Hepatic stellate cell (primary cell): ENCODE measurements at regions not wholly inside any gene's neighbourhood (a gene's known extent, or its start where the extent isn't known, plus 50 kb on each side); places are given as distances from the start of the nearest gene placed in this dataset.
"Not testable (repeated sequence)": the region's sequence is repeated elsewhere in the genome, so short reads cannot be mapped to it uniquely, and the experiment has no call there.

Experiments
- DNase-seq: peaks from one replicate; pipeline ENCODE4 v3.0.0; 2011; ENCODE audit warnings: low spot score

GRCh38 chr4:15291122-15291521, 136.7 kb upstream of the C1QTNF7 start:
- DNase-seq: no peak

GRCh38 chr4:15293711-15294110, 134.1 kb upstream of the C1QTNF7 start:
- no peak for DNase-seq

DNA sequence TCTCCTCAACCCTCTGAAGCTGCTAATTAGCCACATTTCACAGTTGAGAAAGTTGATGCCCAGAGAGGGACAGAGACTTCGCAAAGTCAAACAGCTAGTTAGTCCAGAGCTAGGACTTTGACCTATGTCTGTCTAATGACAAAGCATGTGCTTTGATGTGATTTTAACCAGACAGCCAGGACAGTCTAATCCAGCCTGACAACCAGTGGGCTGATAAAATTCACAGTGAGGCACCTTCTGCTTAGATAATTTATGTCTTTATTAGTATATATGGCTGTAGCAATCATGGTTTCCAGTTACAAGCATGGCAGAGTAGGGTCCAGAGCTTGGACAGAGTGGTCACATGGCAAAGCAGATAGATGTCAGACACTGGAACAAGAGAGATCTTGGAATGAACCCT, 133.6 kb upstream of the C1QTNF7 start:
- no peak for DNase-seq

- no peak for DNase-seq
Observed at GRCh38 chr4:15294832-15295231, 133.0 kb upstream of the C1QTNF7 start.

- no peak for DNase-seq
Observed at GRCh38 chr4:15295421-15296162, 132.2 kb upstream of the C1QTNF7 start.

- DNase-seq: no peak
Observed at GRCh38 chr4:15297344-15297743, 130.5 kb upstream of the C1QTNF7 start.

DNA sequence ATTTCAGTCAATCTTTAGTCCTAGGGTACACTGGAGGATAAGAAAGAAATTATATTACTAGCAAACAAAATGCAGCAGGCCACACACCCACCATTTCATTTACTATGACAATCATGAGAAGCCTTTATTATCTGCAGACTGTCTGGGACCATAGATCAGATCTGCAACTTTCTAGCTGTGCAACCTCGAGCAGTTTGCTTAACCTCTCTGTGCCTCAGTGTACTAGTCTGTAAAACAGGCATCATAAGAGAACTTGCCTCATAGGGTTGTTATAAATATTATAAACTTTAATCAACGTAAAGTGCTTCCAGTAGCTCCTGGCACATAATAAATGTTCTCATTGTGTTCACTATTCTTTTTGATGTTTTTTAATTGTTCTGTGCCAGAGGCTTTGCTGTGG, 128.2 kb upstream of the C1QTNF7 start:
- DNase-seq: no peak

- DNase-seq: peak; percentile 55
Observed at GRCh38 chr4:15303052-15303641, 124.7 kb upstream of the C1QTNF7 start.

- DNase-seq: no peak
Observed at GRCh38 chr4:15314974-15315373, 112.9 kb upstream of the C1QTNF7 start.

GRCh38 chr4:15317246-15317645, 110.6 kb upstream of the C1QTNF7 start:
- no peak for DNase-seq

GRCh38 chr4:15318621-15319348, 109.0 kb upstream of the C1QTNF7 start:
- peak; percentile 29 for DNase-seq

DNA sequence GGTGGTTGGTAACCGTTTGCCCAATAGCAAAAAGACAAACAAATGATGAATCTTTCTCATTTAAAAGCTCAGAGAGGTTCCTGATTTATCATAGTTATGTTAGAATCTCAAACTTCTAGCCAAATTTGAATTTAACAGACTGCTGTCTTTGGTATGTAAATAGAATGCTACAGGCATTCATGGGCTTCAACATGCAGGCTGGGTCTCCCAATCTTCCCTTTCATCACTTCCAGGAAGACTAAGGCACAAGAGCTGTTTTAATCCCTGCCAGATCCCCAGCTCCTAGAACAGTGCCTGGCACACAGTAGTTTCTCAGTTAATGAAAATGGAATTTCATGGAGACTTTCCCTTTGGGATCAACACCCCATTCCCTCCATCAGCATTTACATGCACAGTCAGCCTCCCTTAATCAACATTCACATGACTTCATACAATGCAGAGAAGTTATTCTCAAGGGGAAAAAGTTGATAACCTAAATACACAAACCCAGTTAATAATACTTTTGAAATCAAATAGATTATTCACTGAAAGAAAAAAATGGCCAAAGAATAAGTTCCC, 107.6 kb upstream of the C1QTNF7 start:
- DNase-seq: no peak

GRCh38 chr4:15322006-15322405, 105.8 kb upstream of the C1QTNF7 start:
- no peak for DNase-seq

GRCh38 chr4:15325987-15326386, 101.8 kb upstream of the C1QTNF7 start:
- no peak for DNase-seq

DNA sequence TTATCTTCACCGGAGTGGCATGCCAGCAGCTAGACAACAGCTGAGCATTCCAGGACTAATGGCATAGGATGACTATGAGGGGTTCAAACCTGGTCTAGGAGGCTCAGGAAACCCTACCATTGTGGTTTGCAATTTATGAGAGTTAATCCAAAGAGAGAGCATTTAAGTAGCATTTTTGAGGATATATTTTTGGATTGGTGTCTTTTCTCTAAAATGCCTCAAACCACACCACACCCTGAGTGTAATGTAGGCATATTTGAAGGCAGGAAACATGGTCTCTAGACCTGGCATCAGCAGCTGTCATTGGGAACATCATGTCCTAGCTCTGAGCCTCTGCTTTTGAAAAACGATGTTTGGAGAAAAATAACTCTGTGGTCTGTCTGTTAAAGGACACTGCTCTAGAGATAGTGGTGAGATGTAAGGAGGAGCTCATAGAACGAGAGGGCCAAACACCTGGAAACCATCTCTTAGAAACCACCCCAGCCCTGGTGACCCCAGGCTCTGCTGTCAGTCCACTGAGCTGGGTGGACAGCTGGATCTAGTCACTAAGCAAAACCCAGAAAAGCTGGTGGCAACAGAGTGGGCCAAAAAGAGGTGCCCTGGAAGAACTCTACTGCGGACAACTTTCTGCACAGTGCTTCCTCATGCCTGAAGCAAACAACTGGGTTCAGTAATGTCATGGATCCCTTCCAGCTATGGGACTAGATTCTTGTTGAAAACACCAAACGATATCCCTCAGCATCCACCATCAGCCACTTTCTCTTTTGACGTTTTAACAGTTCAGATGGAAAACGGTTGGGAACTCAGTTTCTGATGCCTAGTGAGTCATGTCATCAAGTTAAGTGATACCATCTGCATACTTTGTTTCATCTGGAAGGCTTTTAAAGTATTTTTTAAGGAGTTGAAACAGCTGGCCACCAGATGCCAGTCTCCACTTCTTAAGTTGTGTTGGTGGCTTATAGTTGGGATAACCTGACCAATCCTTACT, 100.2 kb upstream of the C1QTNF7 start:
- peak; percentile 50 for DNase-seq

DNA sequence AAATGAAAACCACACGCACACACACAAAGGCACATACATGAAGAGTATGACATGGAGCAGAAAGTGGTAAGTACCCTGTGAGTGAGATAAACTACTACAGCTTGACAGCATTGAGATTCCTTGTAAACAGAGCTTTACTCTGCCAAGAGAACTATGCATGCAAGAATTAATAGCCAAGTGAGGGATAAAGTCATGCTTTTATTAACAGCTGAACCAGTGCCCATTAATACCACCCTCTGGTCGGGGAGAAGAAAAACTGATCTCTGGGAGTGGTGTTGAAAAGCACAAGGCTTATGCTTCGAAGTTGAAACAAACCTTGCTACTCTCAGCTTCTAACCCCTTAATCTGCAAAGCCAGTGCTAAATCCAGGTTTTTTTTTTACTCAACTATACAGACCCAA, 95.9 kb upstream of the C1QTNF7 start:
- DNase-seq: no peak

DNA sequence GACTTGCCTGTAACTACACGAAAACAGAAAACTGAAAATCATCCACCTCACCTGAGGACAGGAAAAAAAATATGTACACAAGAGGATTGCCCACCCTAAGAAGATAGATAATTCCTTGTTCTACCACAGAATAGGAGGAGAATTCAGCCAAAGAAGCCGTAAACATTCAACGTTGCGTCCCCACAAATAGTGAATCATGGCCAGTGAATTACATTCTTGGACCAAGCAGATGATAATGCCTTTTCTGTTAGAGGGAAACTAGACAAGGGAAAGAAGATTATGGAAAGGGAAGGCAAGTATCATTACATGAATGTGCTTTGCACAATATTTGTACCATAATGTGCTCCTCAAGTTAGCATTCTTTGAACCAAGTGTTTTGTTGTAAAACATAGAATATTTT, 95.5 kb upstream of the C1QTNF7 start:
- no peak for DNase-seq

- no peak for DNase-seq
Observed at GRCh38 chr4:15333692-15334633, 93.9 kb upstream of the C1QTNF7 start.

DNA sequence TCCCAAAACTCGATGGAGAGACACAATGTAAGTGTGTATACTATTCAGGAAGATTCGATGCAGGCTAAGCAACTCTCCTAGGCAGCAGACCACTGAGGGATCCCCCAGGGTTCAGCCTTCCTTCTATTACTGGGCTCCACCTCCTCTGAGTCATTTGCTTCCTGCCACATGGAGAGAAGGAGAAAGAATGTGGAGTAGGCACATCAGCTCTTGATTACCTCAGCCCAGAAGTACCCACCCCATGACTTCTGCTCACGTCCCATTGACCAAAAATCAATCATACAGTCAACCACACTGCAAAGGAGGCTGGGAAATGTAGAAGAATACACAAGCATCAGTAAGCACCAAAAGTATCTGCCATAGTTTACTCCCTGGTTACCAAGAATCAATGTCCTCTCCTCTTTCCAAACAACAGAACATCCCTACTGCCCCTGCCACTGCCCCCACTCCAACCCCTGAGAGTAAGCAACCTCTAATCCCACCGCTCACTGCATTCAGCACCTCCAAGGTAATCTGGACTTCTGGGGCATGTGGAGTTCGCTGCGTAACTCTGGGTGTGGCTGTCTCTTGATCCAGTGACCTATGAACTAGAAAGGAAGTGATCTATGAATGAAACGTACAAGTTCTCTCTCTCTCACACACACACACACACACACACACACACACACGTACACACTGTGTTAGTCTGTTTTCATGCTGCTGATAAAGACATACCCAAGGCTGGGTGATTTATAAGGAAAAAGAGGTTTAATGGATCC, 91.2 kb upstream of the C1QTNF7 start:
- peak; percentile 68 for DNase-seq

GRCh38 chr4:15337168-15337657, 90.6 kb upstream of the C1QTNF7 start:
- not testable (repeated sequence) for DNase-seq
